NCI-H2081 (cell line): ENCODE measurements at regions not wholly inside any gene's neighbourhood (a gene's known extent, or its start where the extent isn't known, plus 50 kb on each side); places are given as distances from the start of the nearest gene placed in this dataset.
"Not testable (repeated sequence)": the region's sequence is repeated elsewhere in the genome, so short reads cannot be mapped to it uniquely, and the experiment has no call there.

ENCODE experiments used
- DNase-seq, 2 experiments: peaks; one replicate each; lab custom pipeline; 2025; lab: John Stamatoyannopoulos, UW

GRCh38 chr21:36601362-36601761 is 97.6 kb upstream of the SIM2 start:
- DNase-seq, result no peak

GRCh38 chr21:36602735-36603134 is 96.2 kb upstream of the SIM2 start:
- no peak for DNase-seq

- no peak for DNase-seq
These were observed 95.7 kb upstream of the SIM2 start for GRCh38 chr21:36603221-36603620.

GRCh38 chr21:36605426-36605825 is 93.5 kb upstream of the SIM2 start:
- DNase-seq, result no peak

- no peak for DNase-seq
These were observed 92.5 kb upstream of the SIM2 start for GRCh38 chr21:36606287-36606982.

GRCh38 chr21:36606983-36607325 is 92.0 kb upstream of the SIM2 start:
- DNase-seq, result no peak

GRCh38 chr21:36608041-36608896 is 90.6 kb upstream of the SIM2 start:
- DNase-seq, result no peak

GRCh38 chr21:36608897-36609225 is 90.1 kb upstream of the SIM2 start:
- DNase-seq, result no peak

GRCh38 chr21:36609654-36610053 is 89.3 kb upstream of the SIM2 start:
- no peak for DNase-seq

- DNase-seq, result no peak
These were observed 88.7 kb upstream of the SIM2 start for GRCh38 chr21:36610201-36610600.

- no peak for DNase-seq
These were observed 88.0 kb upstream of the SIM2 start for GRCh38 chr21:36610935-36611334.

- no peak for DNase-seq
These were observed 87.5 kb upstream of the SIM2 start for GRCh38 chr21:36611379-36611778.

- no peak for DNase-seq
These were observed 85.9 kb upstream of the SIM2 start for GRCh38 chr21:36613059-36613458.

- DNase-seq, result no peak
These were observed 85.4 kb upstream of the SIM2 start for GRCh38 chr21:36613554-36613953.

GRCh38 chr21:36615274-36615964 is 83.5 kb upstream of the SIM2 start:
- DNase-seq, result no peak

- not testable (repeated sequence) for DNase-seq
These were observed 82.1 kb upstream of the SIM2 start for GRCh38 chr21:36616773-36617172.

GRCh38 chr21:36621794-36622193 is 77.1 kb upstream of the SIM2 start:
- not testable (repeated sequence) for DNase-seq

- DNase-seq, result no peak
These were observed 74.8 kb upstream of the SIM2 start for GRCh38 chr21:36624105-36624504.

GRCh38 chr21:36626791-36627190 is 72.1 kb upstream of the SIM2 start:
- no peak for DNase-seq

- no peak for DNase-seq
These were observed 71.7 kb upstream of the SIM2 start for GRCh38 chr21:36627242-36627641.

- no peak for DNase-seq
These were observed 70.8 kb upstream of the SIM2 start for GRCh38 chr21:36628106-36628505.

- no peak for DNase-seq
These were observed 70.0 kb upstream of the SIM2 start for GRCh38 chr21:36628761-36629460.
